Fibroblast of lung (primary cell): ENCODE measurements at regions not wholly inside any gene's neighbourhood (a gene's known extent, or its start where the extent isn't known, plus 50 kb on each side); places are given as distances from the start of the nearest gene placed in this dataset.

Source experiments
- DNase-seq, 2 donors: peaks; one replicate each; pipeline versions ENCODE4 v3.0.0 to v3.0.0-alpha.2; 2010; ENCODE audit warnings: low read depth in 2 of 2
- H2AFZ ChIP-seq: 2 replicates; pipeline ENCODE4 v1.5.1; 2012; ENCODE audit warnings: low read length, control low read depth, inconsistent platforms
- H3K27ac ChIP-seq: 2 replicates; pipeline ENCODE4 v1.5.1; 2011; ENCODE audit warnings: low read length, control low read depth; ENCODE audit not compliant: insufficient read depth
- H3K27me3 ChIP-seq: 2 replicates; pipeline ENCODE4 v1.5.1; 2011; ENCODE audit warnings: mild to moderate bottlenecking, low read length; ENCODE audit not compliant: control insufficient read depth, insufficient read depth
- H3K36me3 ChIP-seq: 2 replicates; pipeline ENCODE4 v1.5.1; 2011; ENCODE audit warnings: low read length; ENCODE audit not compliant: control insufficient read depth, insufficient read depth
- H3K4me1 ChIP-seq: 2 replicates; pipeline ENCODE4 v1.5.1; 2011; ENCODE audit warnings: low read length; ENCODE audit not compliant: control insufficient read depth, insufficient read depth; ENCODE audit errors: extremely low read depth
- H3K4me2 ChIP-seq: 2 replicates; pipeline ENCODE4 v1.5.1; 2011; ENCODE audit warnings: low read length, control low read depth; ENCODE audit not compliant: insufficient read depth; ENCODE audit errors: extremely low read depth
- H3K4me3 ChIP-seq, 4 experiments: fragments of 200-600 bp in 1 of 4; sonication (generic) in 1 of 4; replicated peaks in 1 of 4; 2 replicates each; pipeline ENCODE4 v1.5.1; 2011 to 2016; ENCODE audit warnings: low read length in 4 of 4, low read depth in 3 of 4, mild to moderate bottlenecking in 3 of 4, control low read depth in 2 of 4, inconsistent platforms in 1 of 4, mixed read lengths in 1 of 4; ENCODE audit not compliant: insufficient read depth in 1 of 4; ENCODE audit errors: control extremely low read depth in 1 of 4
- H3K79me2 ChIP-seq: 2 replicates; pipeline ENCODE4 v1.5.1; 2012; ENCODE audit warnings: mild to moderate bottlenecking, low read length, inconsistent platforms; ENCODE audit not compliant: control insufficient read depth, insufficient read depth
- H3K9ac ChIP-seq: 2 replicates; pipeline ENCODE4 v1.5.1; 2011; ENCODE audit warnings: mild to moderate bottlenecking, low read length, control low read depth; ENCODE audit not compliant: insufficient read depth
- H3K9me3 ChIP-seq: 2 replicates; pipeline ENCODE4 v1.5.1; 2012; ENCODE audit warnings: low read depth, low read length; ENCODE audit not compliant: control insufficient read depth, insufficient read depth
- H4K20me1 ChIP-seq: 2 replicates; pipeline ENCODE4 v1.5.1; 2011; ENCODE audit warnings: low read length; ENCODE audit not compliant: control insufficient read depth, insufficient read depth; ENCODE audit errors: extremely low read depth
- CTCF ChIP-seq, 2 donors: IDR thresholded peaks in 1 of 2; conservative IDR thresholded peaks in 1 of 2; 1 replicate in 1 of 2; 2 replicates in 1 of 2; pipeline ENCODE4 v1.5.1; 2011 to 2012; ENCODE audit warnings: low read length in 2 of 2, control low read depth in 1 of 2, inconsistent platforms in 1 of 2, low read depth in 1 of 2, mild to moderate bottlenecking in 1 of 2
- EZH2 ChIP-seq: IDR thresholded peaks from 2 replicates; pipeline ENCODE4 v1.5.1; 2012; ENCODE audit warnings: low read length, control low read depth, mild to moderate bottlenecking; ENCODE audit errors: missing control alignments

- H4K20me1 ChIP-seq, result no peaks in the 10 kb centered on the region
- H3K9me3 ChIP-seq, result no peaks in the 10 kb centered on the region
- no peak overlapping the region for H3K4me2 ChIP-seq
- no peak overlapping the region for H3K4me3 ChIP-seq
- TF ChIP-seq EZH2, result no peak
- no peak for TF ChIP-seq CTCF (conservative IDR thresholded peaks at IDR 0.05 in 1 of 2, IDR thresholded peaks at IDR 0.05 in 1 of 2; ENCODE audit: low read depth in 1 of 2, low read length in 2 of 2)
- DNase-seq, result peak in 1 of 2 donors; percentile 6
- no peaks in the 10 kb centered on the region for H3K4me1 ChIP-seq
- no peaks in the 10 kb centered on the region for H3K27me3 ChIP-seq
- no peaks in the 10 kb centered on the region for H3K36me3 ChIP-seq
- no peaks in the 10 kb centered on the region for H3K79me2 ChIP-seq
- no peak overlapping the region for H2AFZ ChIP-seq
- no peak overlapping the region for H3K9ac ChIP-seq
- H3K27ac ChIP-seq, result no peak overlapping the region
Measured at GRCh38 chr12:92338671-92339070, 193.0 kb upstream of the BTG1 start.

DNA sequence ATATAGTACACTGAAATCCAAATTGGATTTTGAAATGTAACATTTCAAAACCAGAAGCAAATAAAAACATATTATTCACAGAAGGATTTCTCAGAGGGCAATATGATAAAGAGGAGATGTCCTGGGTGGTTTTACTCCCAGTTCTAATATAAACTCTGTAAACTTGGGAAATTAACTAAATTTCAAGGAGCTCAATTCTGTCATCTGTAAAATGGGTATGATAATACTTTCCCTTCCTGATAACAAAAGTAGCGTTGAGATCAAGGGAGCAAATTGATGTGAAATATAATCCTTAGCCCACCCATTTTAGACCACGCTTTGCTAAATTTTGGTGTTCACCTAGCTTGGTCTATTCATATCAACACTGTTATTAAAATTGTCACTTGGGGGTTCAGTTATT, 192.5 kb upstream of the BTG1 start:
- H2AFZ ChIP-seq, result no peak overlapping the region
- H4K20me1 ChIP-seq, result no peaks in the 10 kb centered on the region
- H3K9ac ChIP-seq, result no peak overlapping the region
- no peaks in the 10 kb centered on the region for H3K79me2 ChIP-seq
- H3K9me3 ChIP-seq, result no peaks in the 10 kb centered on the region
- TF ChIP-seq EZH2 (no peak), CTCF (conservative IDR thresholded peaks at IDR 0.05 in 1 of 2, IDR thresholded peaks at IDR 0.05 in 1 of 2; ENCODE audit: low read depth in 1 of 2, low read length in 2 of 2) (no peak)
- H3K4me2 ChIP-seq, result no peak overlapping the region
- DNase-seq, result no peak
- H3K36me3 ChIP-seq, result no peaks in the 10 kb centered on the region
- no peaks in the 10 kb centered on the region for H3K27me3 ChIP-seq
- H3K4me3 ChIP-seq, result no peak overlapping the region
- H3K27ac ChIP-seq, result no peak overlapping the region
- H3K4me1 ChIP-seq, result no peaks in the 10 kb centered on the region

DNA sequence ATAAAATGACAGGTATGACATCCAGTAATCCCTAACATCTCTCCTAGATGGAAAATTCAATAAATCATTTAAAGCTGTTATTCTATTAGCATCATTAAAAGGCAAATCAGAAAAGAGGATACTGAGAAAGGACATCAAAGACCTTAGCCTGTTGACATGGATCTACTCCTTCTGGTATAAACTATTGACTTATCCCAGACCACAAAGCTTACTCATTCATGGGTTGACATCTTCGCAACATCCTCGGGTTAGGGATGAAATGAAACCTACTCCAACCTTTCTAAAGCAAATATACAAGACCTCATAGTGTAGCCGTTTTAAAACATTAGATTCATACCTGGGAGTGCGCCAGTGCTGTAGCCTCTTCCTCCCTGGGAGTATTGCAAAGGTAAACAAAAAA, 191.5 kb upstream of the BTG1 start:
- Histone ChIP-seq H3K79me2 (no peaks in the 10 kb centered on the region), H3K27ac (no peak overlapping the region), H3K36me3 (no peaks in the 10 kb centered on the region), H2AFZ (no peak overlapping the region), H4K20me1 (no peaks in the 10 kb centered on the region), H3K9ac (no peak overlapping the region), H3K9me3 (no peaks in the 10 kb centered on the region), H3K4me2 (no peak overlapping the region), H3K4me1 (no peaks in the 10 kb centered on the region), H3K4me3 (no peak overlapping the region), H3K27me3 (no peaks in the 10 kb centered on the region)
- DNase-seq, result peak in 1 of 2 donors; percentile 9
- TF ChIP-seq EZH2, result no peak
- no peak for TF ChIP-seq CTCF (conservative IDR thresholded peaks at IDR 0.05 in 1 of 2, IDR thresholded peaks at IDR 0.05 in 1 of 2; ENCODE audit: low read depth in 1 of 2, low read length in 2 of 2)
